Coronary artery (tissue), 2 donors: ENCODE measurements at regions not wholly inside any gene's neighbourhood (a gene's known extent, or its start where the extent isn't known, plus 50 kb on each side); places are given as distances from the start of the nearest gene placed in this dataset.

Experiments used
- DNase-seq: peaks from one replicate; pipeline ENCODE4 v3.0.0-alpha.2; 2017; ENCODE audit warnings: low spot score
- H3K27ac ChIP-seq, 2 donors: fragments of 200-600 bp; sonication (generic); one replicate each; pipeline ENCODE4 v1.5.1; 2016 to 2019
- H3K4me3 ChIP-seq: fragments of 200-600 bp; sonication (generic); 2 replicates; pipeline ENCODE4 v1.5.1; 2016; ENCODE audit warnings: mild to moderate bottlenecking, moderate library complexity
- TF ChIP-seq, protein P1 (sequence below): fragments of 200-600 bp; sonication (generic); IDR thresholded peaks from one replicate; pipeline ENCODE4 v1.5.1; 2019; ENCODE audit warnings: antibody characterized with exemption

DNA sequence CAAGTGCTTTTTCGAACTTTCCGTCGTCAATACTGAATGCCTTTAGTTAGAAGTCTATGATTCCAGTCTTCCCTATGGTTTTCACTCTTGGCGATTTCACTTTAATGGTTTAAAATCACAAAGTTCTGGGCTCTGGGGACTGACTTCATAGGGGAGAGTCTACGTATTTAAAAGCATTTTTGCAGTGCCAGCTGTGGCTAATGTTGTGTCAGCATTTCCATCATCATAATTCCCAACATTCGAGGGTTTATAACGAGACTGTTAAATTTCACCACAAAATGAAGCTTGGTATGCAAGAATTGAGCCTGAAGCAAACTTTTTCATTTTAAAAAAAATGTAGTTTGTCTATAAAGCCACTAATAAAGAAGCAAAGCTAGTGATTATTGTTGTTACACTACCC is 242.7 kb downstream of the SOX4 start:
- H3K27ac ChIP-seq, result no peak overlapping the region
- DNase-seq, result no peak
- no peak overlapping the region for H3K4me3 ChIP-seq
- TF ChIP-seq, protein P1, sequence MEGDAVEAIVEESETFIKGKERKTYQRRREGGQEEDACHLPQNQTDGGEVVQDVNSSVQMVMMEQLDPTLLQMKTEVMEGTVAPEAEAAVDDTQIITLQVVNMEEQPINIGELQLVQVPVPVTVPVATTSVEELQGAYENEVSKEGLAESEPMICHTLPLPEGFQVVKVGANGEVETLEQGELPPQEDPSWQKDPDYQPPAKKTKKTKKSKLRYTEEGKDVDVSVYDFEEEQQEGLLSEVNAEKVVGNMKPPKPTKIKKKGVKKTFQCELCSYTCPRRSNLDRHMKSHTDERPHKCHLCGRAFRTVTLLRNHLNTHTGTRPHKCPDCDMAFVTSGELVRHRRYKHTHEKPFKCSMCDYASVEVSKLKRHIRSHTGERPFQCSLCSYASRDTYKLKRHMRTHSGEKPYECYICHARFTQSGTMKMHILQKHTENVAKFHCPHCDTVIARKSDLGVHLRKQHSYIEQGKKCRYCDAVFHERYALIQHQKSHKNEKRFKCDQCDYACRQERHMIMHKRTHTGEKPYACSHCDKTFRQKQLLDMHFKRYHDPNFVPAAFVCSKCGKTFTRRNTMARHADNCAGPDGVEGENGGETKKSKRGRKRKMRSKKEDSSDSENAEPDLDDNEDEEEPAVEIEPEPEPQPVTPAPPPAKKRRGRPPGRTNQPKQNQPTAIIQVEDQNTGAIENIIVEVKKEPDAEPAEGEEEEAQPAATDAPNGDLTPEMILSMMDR, result no peak

DNA sequence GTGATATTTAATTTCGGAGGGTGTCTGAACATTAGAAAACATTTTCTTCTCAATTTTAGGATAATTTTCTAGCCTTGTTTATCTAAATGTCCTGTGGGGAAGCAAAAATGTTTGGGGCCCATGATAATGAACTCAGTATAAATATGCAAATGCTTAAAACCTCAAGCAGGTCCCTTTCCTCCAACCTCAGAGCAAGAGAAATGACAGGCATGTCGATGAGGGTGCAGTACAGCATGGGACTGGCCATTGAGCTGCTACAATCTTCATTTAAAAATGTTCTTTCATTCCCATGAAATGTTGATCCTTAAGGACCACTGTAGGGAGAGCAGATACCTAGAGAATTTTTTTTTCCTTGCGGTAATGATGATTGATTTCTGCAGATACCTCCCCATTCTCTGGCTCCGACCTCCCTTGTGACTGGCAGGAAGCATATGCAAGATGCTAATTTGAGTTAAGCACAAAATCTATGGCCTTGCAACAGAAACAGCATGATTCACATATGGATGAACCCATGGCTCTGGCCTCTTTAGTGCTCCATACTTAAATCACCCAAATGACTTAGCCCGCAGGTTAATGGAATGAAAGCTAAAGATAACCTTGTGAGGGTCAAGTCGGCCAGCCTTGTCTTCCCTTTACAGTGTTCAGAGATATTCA is 243.3 kb downstream of the SOX4 start:
- no peak overlapping the region for H3K27ac ChIP-seq
- no peak overlapping the region for H3K4me3 ChIP-seq
- TF ChIP-seq, protein P1, result no peak
- no peak for DNase-seq

DNA sequence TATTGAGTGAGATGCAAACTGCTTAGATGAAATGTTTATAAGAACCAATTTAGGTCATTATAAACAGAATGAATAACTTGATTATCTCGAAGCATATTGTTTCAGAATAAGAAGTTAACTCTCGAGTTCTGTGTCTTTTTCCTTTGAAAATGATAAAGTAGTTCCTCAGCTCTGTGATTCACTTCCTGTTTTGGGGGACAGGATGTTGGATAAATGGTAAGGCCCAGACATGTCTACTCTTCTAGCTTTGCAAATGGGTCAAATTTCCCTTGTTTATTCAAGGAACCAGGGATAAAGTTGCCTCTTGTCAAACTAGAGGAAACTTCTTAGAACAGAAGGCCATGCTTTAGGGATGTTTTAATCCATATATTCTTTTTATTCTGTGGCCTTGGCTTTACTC is 246.9 kb downstream of the SOX4 start:
- Histone ChIP-seq H3K27ac (no peak overlapping the region), H3K4me3 (no peak overlapping the region)
- TF ChIP-seq, protein P1, result no peak
- no peak for DNase-seq

DNA sequence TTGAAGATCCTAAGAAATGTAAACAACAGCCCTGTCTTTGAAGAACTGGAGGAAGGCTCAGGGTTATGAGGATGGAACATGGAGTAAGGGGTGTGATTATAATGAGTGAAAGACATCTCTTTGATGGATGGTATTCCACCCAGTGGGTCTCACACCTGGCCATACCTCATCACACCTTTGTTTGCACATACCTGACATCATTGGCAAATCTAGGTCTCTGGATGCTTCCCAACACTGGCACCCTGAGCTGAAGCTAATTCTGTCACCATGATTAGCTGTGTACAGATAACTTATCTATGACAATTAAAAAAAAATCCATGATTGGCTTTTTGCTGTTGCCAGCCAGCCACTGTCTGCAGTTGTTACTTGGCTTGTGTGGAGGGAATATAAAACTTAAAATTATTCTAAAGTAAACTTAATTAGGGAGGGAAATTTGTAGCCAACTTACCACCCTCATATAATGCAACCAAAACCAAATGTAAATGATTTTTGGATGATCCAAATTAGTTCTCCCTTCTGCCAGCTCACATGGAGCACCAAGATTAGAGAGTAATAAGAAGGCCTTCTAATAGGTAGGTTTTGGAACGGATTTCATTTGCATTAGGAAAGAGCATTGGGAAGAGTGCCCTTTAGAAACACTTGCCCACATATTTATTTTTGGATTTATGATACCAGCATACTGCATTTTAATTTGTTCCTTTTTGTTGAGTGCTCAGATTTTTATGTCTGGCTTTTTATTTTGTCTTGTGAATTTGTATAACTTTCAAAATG is 249.5 kb downstream of the SOX4 start:
- no peak overlapping the region for H3K27ac ChIP-seq
- DNase-seq, result no peak
- no peak overlapping the region for H3K4me3 ChIP-seq
- TF ChIP-seq, protein P1, result no peak

DNA sequence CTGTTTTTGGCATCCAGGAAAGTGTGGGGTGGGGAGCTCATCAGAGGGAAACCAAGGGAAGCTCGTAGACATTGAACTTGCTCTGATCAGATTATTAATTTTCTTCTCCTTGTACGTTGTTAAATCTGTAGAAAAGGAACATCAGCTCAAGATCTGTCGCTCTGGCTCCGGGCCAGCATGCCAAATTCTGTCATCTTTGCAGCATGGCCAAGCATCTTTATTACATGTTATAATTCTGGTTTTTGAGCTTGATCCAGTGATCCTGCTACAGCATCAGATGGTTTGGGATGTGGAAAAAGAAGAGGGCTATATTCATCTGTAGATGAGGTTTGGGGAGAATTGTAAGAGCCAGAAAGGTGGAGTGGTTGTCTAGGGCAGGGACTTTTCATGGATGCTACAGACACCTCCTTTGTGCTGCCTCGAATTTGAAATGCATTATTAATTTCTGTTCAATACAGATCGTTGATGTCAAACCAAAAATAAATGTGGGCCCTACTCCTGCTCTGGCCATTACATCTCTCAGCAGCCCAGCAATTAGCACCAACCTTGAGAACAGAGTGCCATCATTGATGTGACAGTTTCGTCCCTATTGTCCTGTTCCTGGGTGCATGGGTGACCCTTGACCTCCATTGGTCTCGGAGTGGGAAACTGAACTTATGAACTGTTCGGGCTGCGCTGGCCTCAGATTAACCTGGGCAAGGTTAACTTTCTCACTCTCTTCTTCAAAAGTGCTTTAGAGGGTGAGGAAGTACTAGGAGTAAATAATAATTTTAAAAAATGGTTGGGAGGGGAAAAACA is 250.8 kb downstream of the SOX4 start:
- Histone ChIP-seq H3K4me3 (no peak overlapping the region), H3K27ac (no peak overlapping the region)
- no peak for DNase-seq
- TF ChIP-seq, protein P1, result no peak

DNA sequence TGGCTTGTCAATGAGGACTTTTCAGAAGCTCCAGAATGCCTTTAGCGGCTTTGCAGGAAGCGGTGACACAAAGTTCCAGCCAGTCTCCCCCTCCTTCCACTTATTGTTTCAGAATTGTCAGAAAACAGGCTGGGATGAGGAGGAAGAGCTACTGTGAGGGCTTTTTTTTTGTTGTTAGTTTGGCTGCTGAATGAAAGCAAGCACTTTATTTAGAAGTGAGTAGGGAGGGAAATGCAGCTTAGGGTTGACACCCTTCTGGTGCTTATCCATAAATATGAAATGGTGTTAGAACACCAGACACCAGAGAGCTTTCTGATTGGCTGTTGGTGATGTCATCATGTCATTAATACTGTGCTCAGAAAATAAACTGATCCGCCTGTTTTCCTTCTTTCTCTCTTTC is 251.5 kb downstream of the SOX4 start:
- DNase-seq, result no peak
- Histone ChIP-seq H3K4me3 (no peak overlapping the region), H3K27ac (peak overlapping the region in 1 of 2 donors; percentile 35)
- TF ChIP-seq, protein P1, result no peak
